ENCODE measurements at regions not wholly inside any gene's neighbourhood (a gene's known extent, or its start where the extent isn't known, plus 50 kb on each side); places are given as distances from the start of the nearest gene placed in this dataset.
"Not testable (repeated sequence)": the region's sequence is repeated elsewhere in the genome, so short reads cannot be mapped to it uniquely, and the experiment has no call there.

DNA sequence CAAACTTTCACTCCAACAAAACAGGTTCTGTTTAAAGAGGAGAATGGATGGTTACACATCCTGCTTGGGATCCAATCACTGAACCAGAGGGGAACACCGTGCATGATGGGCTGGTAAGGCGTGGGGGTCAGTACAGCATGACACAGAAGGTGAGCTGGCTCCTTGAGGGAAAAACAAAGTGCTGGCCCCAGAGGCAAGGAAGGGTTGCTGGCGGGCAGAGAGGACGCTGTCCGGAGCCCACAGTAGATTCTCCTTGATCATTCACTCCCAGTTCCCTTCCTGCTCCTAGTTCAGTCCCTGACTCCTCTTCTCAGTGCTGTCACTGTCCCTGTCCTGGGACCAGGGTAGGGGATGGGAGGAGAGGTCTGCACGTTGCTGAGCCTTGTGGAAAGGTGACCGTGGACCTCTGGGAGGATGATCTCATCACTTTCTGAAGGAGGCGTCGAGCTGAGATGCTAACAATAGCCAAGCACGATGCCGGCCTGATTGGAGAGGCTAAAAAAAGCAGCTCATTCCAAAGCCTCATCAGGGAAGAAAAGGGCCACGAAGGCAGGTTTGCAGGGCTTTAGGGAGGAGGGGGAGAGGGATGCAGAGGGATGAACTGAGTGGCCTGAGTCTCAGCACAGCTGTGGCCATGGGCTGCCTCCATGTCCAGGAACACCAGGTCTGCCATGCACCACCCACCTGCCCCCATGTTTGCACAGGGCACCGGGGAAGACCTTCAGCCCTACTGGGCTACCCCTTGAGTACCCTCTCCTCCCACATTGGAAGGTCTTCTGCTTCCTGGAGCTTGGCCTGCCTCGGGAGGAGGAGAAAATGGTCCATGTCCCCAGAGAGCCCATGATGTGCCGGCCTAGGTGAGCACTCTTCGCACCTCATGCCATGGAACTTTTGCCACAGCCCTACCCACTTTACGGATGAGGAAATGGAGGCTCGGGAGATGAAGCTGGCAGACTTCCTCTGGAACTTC is 72.7 kb upstream of the RTL6 start:
- Histone ChIP-seq H3K27ac (replicated peaks) (no peak overlapping the region), H3K4me3 (replicated peaks; ENCODE audit: insufficient read depth, low read length) (no peak overlapping the region), H3K27me3 (ENCODE audit: insufficient read depth, poor library complexity, severe bottlenecking) (no peaks in the 10 kb centered on the region)
- DNase-seq (ENCODE audit: low read depth in 1 of 2, low spot score in 1 of 2), result no peak
- TF ChIP-seq SPI1 (IDR thresholded peaks at IDR 0.05; ENCODE audit: borderline replicate concordance, low read depth), result no peak

DNA sequence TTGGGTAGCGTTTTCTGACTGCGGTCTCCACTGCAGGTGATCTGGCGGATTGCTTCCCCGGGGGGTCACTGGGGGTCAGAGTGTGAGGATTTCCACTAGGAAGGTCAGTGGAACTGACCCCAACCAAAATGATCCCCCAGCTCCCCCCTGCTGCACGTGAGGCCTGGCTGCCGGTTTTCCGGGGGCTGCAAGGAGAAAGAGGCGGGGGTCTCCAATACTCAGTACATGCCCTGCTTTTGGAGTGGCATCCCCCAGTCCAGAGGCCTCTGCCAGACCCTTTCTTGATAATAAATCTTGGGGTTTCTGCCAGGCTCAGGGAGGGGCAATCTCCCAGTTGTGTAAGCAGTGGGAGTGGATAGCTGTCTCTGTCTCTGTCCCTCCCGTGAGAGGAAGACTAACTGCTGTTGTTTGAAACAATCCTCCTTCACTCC is 71.5 kb upstream of the RTL6 start:
- no peak overlapping the region for H3K4me3 ChIP-seq (replicated peaks; ENCODE audit: insufficient read depth, low read length)
- no peak for TF ChIP-seq CTCF (IDR thresholded peaks at IDR 0.05; ENCODE audit: insufficient read depth, low read length)
- no peak for TF ChIP-seq POLR2AphosphoS5 (IDR thresholded peaks at IDR 0.05; ENCODE audit: low read depth)
- no peak for TF ChIP-seq GABPA (IDR thresholded peaks at IDR 0.05; ENCODE audit: low read depth)
- TF ChIP-seq, protein P1, sequence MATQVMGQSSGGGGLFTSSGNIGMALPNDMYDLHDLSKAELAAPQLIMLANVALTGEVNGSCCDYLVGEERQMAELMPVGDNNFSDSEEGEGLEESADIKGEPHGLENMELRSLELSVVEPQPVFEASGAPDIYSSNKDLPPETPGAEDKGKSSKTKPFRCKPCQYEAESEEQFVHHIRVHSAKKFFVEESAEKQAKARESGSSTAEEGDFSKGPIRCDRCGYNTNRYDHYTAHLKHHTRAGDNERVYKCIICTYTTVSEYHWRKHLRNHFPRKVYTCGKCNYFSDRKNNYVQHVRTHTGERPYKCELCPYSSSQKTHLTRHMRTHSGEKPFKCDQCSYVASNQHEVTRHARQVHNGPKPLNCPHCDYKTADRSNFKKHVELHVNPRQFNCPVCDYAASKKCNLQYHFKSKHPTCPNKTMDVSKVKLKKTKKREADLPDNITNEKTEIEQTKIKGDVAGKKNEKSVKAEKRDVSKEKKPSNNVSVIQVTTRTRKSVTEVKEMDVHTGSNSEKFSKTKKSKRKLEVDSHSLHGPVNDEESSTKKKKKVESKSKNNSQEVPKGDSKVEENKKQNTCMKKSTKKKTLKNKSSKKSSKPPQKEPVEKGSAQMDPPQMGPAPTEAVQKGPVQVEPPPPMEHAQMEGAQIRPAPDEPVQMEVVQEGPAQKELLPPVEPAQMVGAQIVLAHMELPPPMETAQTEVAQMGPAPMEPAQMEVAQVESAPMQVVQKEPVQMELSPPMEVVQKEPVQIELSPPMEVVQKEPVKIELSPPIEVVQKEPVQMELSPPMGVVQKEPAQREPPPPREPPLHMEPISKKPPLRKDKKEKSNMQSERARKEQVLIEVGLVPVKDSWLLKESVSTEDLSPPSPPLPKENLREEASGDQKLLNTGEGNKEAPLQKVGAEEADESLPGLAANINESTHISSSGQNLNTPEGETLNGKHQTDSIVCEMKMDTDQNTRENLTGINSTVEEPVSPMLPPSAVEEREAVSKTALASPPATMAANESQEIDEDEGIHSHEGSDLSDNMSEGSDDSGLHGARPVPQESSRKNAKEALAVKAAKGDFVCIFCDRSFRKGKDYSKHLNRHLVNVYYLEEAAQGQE (IDR thresholded peaks at IDR 0.05; ENCODE audit: insufficient replicate concordance, low read depth), result no peak
- TF ChIP-seq SPI1 (IDR thresholded peaks at IDR 0.05; ENCODE audit: borderline replicate concordance, low read depth), result no peak
- no peak for DNase-seq (ENCODE audit: low read depth in 1 of 2, low spot score in 1 of 2)

DNA sequence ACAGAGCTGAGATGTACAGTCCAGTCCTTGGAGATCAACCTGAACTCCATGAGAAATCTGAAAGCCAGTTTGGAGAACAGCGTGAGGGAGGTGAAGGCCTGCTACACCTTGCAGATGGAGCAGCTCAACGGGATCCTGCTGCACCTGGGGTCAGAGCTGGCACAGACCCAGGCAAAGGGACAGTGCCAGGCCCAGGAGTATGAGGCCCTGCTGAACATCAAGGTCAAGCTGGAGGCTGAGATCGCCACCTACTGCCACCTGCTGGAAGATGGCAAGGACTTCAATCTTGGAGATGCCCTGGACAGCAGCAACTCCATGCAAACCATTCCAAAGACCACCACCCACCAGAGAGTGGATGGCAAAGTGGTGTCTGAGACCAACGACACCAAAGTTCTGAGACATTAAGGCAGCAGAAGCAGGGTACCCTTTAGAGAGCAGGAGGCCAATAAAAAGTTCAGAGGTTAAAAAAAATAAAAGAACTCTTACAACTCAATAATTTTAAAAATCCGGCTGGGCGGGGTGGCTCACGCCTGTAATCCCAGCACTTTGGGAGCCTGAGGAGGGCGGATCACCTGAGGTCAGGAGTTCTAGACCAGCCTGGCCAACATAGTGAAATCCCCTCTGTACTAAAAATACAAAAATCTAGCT is 69.9 kb upstream of the RTL6 start:
- TF ChIP-seq POLR2AphosphoS5 (IDR thresholded peaks at IDR 0.05; ENCODE audit: low read depth), result no peak
- TF ChIP-seq, protein P1 (IDR thresholded peaks at IDR 0.05; ENCODE audit: insufficient replicate concordance, low read depth), result no peak
- TF ChIP-seq CTCF (IDR thresholded peaks at IDR 0.05; ENCODE audit: insufficient read depth, low read length), result peak; percentile 44
- Histone ChIP-seq H3K27me3 (ENCODE audit: insufficient read depth, poor library complexity, severe bottlenecking) (no peaks in the 10 kb centered on the region), H3K27ac (replicated peaks) (no peak overlapping the region), H3K4me3 (replicated peaks; ENCODE audit: insufficient read depth, low read length) (no peak overlapping the region)
- DNase-seq (ENCODE audit: low read depth in 1 of 2, low spot score in 1 of 2), result peak in 1 of 2 experiments; percentile 44

More for the DNA sequence above, 71.5 kb upstream of the RTL6 start:
- no peaks in the 10 kb centered on the region for H3K27me3 ChIP-seq (ENCODE audit: insufficient read depth, poor library complexity, severe bottlenecking)
- H3K27ac ChIP-seq (replicated peaks), result no peak overlapping the region

- peak in 1 of 2 experiments; percentile 17 for DNase-seq (ENCODE audit: low read depth in 1 of 2, low spot score in 1 of 2)
- not testable (repeated sequence) for H3K4me3 ChIP-seq (replicated peaks; ENCODE audit: insufficient read depth, low read length); H3K27ac ChIP-seq (replicated peaks); H3K27me3 ChIP-seq (ENCODE audit: insufficient read depth, poor library complexity, severe bottlenecking)
These were observed 69.4 kb upstream of the RTL6 start for GRCh38 chr22:44567378-44567841.

Measured in HL-60 (cell line).